Adrenal gland (tissue), 9 donors: ENCODE measurements at regions not wholly inside any gene's neighbourhood (a gene's known extent, or its start where the extent isn't known, plus 50 kb on each side); places are given as distances from the start of the nearest gene placed in this dataset.

Source experiments
- DNase-seq, 7 donors: peaks; one replicate each; pipeline ENCODE4 v3.0.0-alpha.2; 2019 to 2020
- H3K27ac ChIP-seq, 5 donors: fragments of 200-600 bp; sonication (generic) in 4 of 5; 1 replicate in 3 of 5; 2 replicates in 2 of 5; pipeline versions ENCODE4 v1.5.1 to v1.8.0; 2016 to 2020; ENCODE audit warnings: mild to moderate bottlenecking in 1 of 5
- H3K27me3 ChIP-seq: fragments of 200-600 bp; 2 replicates; pipeline ENCODE4 v1.8.0; 2021
- H3K36me3 ChIP-seq, 2 donors: fragments of 200-600 bp; replicated peaks in 1 of 2; 1 replicate in 1 of 2; 2 replicates in 1 of 2; pipeline versions ENCODE4 v1.5.1 to v1.8.0; 2018 to 2022
- H3K4me1 ChIP-seq, 2 donors: fragments of 200-600 bp; replicated peaks in 1 of 2; 1 replicate in 1 of 2; 2 replicates in 1 of 2; pipeline versions ENCODE4 v1.5.1 to v1.8.0; 2018 to 2021
- H3K4me3 ChIP-seq, 4 donors: fragments of 200-600 bp; sonication (generic) in 3 of 4; one replicate each; pipeline ENCODE4 v1.5.1; 2016 to 2018
- H3K9me3 ChIP-seq, 3 donors: fragments of 200-600 bp; sonication (generic) in 1 of 3; replicated peaks in 1 of 3; 1 replicate in 2 of 3; 2 replicates in 1 of 3; pipeline versions ENCODE4 v1.5.1 to v1.8.0; 2016 to 2021
- POLR2A ChIP-seq, 2 donors: fragments of 450-650 bp; IDR thresholded peaks; one replicate each; pipeline ENCODE4 v1.6.1; 2017; ENCODE audit warnings: antibody characterized with exemption in 2 of 2, mild to moderate bottlenecking in 2 of 2, moderate library complexity in 1 of 2
- WGBS, 4 donors: extraction: QIAGEN DNeasy Blood & Tissue Kit in 2 of 4; methylation state at CpG; one replicate each; pipeline versions ENCODE4 v1.1.5 to v1.1.7; 2013 to 2017; 5-methylcytosine and 5-hydroxymethylcytosine counted together
- intact Hi-C, 2 donors: fragments of 100-400 bp; cut with DNase I; formaldehyde crosslinking; loops; one replicate each; pipeline versions ENCODE4 v1.14.1 to v1.15.0; 2022 to 2023
- TF ChIP-seq, protein P1 (sequence below), 6 experiments: fragments of 450-650 bp in 4 of 6; fragments of 200-600 bp in 2 of 6; sonication (generic) in 1 of 6; IDR thresholded peaks; 1 replicate in 5 of 6; 2 replicates in 1 of 6; pipeline versions ENCODE4 v1.5.1 to v1.8.0; 2016 to 2021; ENCODE audit warnings: antibody characterized with exemption in 6 of 6, mild to moderate bottlenecking in 2 of 6, moderate library complexity in 1 of 6
- donor health status: healthy with polysubstance abuse.
- donor health status: Bipolar disorder and iron deficiency.
- donor health status: DM: yes; HTN: yes; CAD: no.
- donor health status: DM: no; HTN: no; CAD: no.
- donor health status: DM: no; HTN: no; CAD: no.

DNA sequence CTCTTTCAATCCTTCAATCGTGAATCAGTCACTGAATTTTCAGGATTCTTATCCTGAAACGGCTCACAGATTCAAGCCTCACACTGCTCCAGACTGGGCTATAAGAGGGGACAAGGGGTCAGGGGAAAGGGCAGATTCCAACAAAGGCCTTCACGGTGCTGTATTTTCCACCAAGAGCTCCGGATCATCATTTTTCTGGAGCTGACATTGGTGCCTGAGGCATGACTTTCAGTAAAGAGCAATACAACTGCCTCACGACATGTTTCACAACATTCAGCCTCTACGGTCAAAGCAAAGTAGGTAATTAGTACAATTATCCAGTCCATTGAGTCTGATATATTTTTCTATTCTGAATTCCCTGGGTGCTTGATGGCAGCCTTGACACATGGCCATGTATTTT is 185.0 kb upstream of the PRICKLE2 start:
- WGBS, 4 donors, result 84 to 90% (median 87%) methylated on average over 6 of the region's 6 CpGs

DNA sequence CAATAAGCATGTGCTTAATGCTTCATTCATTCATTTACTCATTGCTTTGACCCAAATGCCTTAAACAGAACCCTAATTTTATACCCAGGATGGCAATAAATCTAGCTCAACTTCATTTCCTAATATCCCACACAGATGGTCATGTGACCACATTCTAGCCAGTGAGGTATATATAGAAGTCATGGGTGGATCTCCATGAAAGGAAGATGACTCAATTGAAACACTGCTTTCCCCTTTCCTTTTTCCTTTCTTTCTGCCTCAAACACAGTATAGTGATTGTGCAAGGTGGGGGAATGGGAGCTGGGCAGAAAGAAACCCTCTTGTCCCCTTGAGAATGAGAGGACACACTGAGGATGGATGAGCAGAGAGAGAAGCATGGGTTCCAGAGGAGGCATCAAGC is 183.5 kb upstream of the PRICKLE2 start:
- TF ChIP-seq, protein P1, sequence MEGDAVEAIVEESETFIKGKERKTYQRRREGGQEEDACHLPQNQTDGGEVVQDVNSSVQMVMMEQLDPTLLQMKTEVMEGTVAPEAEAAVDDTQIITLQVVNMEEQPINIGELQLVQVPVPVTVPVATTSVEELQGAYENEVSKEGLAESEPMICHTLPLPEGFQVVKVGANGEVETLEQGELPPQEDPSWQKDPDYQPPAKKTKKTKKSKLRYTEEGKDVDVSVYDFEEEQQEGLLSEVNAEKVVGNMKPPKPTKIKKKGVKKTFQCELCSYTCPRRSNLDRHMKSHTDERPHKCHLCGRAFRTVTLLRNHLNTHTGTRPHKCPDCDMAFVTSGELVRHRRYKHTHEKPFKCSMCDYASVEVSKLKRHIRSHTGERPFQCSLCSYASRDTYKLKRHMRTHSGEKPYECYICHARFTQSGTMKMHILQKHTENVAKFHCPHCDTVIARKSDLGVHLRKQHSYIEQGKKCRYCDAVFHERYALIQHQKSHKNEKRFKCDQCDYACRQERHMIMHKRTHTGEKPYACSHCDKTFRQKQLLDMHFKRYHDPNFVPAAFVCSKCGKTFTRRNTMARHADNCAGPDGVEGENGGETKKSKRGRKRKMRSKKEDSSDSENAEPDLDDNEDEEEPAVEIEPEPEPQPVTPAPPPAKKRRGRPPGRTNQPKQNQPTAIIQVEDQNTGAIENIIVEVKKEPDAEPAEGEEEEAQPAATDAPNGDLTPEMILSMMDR (IDR thresholded peaks at IDR 0.05), result no peak
- DNase-seq, result no peak
- Histone ChIP-seq H3K4me3 (no peak overlapping the region), H3K27ac (no peak overlapping the region), H3K36me3 (no peaks in the 10 kb centered on the region), H3K9me3 (no peaks in the 10 kb centered on the region), H3K4me1 (no peaks in the 10 kb centered on the region), H3K27me3 (no peaks in the 10 kb centered on the region)
- intact Hi-C loops, result no loop called here

More for the DNA sequence above, 185.0 kb upstream of the PRICKLE2 start:
- Histone ChIP-seq H3K36me3 (no peaks in the 10 kb centered on the region), H3K9me3 (no peaks in the 10 kb centered on the region), H3K4me3 (no peak overlapping the region), H3K27ac (no peak overlapping the region), H3K27me3 (no peaks in the 10 kb centered on the region), H3K4me1 (no peaks in the 10 kb centered on the region)
- TF ChIP-seq POLR2A (IDR thresholded peaks at IDR 0.05), result no peak
- TF ChIP-seq, protein P1 (IDR thresholded peaks at IDR 0.05), result no peak
- no peak for DNase-seq
- intact Hi-C loops, result no loop called here

DNA sequence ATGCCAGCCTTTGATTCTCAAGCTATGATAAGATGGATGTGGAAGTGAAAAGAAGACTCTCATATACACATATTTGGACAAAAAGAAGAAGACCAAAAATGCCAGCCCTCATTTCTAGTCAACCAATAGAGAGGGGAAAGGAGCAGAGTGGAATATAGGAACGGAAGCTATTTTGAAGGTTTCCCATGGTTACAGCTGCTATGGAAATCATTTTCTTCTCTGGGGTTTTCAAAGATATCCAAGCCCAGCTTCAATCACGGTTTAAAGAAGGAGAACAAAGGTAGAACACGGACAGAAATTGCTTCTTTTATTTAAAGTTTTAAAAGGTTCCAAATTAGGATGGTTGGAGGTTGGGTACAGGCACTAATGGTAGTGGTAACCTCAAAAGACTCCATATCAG is 181.0 kb upstream of the PRICKLE2 start:
- TF ChIP-seq POLR2A (IDR thresholded peaks at IDR 0.05), result no peak
- TF ChIP-seq, protein P1 (IDR thresholded peaks at IDR 0.05), result no peak
- intact Hi-C loops, result no loop called here
- 65 to 88% (median 72%) methylated on average over 3 of the region's 3 CpGs for WGBS, 4 donors
- H3K27ac ChIP-seq, result no peak overlapping the region
- H3K36me3 ChIP-seq, result no peaks in the 10 kb centered on the region
- DNase-seq, result no peak
- H3K4me3 ChIP-seq, result no peak overlapping the region
- no peaks in the 10 kb centered on the region for H3K4me1 ChIP-seq
- no peaks in the 10 kb centered on the region for H3K27me3 ChIP-seq
- no peaks in the 10 kb centered on the region for H3K9me3 ChIP-seq

DNA sequence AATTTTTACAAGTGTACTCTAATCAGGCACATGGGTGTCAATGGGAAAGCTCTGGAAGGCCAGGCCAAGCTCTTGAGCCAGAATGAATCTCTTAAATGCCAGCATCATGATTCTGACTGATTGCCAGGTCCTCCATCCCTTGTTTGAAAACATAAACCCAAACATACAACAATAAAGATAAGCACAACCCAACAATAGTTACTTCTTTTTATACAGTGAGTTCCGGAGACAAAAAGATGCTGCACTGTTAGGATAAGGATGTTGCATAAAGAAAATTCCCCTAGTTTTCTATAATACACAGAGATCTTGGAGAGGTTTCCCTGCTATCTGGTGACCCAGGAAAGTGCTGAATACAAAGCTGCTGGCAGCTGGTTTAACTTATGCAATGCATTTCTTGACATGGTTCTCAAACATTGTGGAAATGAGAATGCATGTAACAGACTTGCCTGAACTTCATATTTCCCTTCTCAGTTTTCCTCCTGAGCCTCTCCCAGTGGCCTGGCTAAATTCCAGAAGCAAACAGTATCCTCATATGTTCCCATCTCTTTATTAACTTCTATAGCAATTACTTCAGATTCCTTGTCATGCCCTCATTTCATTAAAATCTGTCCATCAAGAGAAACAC is 180.1 kb upstream of the PRICKLE2 start:
- H3K36me3 ChIP-seq, result no peaks in the 10 kb centered on the region
- H3K27me3 ChIP-seq, result no peaks in the 10 kb centered on the region
- no peaks in the 10 kb centered on the region for H3K9me3 ChIP-seq
- intact Hi-C loops, result no loop called here
- no peaks in the 10 kb centered on the region for H3K4me1 ChIP-seq
- no peak overlapping the region for H3K27ac ChIP-seq
- 74 to 93% (median 88%) methylated on average over 1 of the region's 1 CpG for WGBS, 4 donors
- H3K4me3 ChIP-seq, result no peak overlapping the region
- no peak for DNase-seq
- TF ChIP-seq, protein P1 (IDR thresholded peaks at IDR 0.05), result no peak
- TF ChIP-seq POLR2A (IDR thresholded peaks at IDR 0.05), result no peak
